H1 (cell line): ENCODE measurements at regions not wholly inside any gene's neighbourhood (a gene's known extent, or its start where the extent isn't known, plus 50 kb on each side); places are given as distances from the start of the nearest gene placed in this dataset.

Experiments used
- CTCF ChIA-PET: fragments of 300-600 bp; sonication (Branson Sonifier 250); formaldehyde crosslinking; loops from one replicate; lab custom pipeline; 2021; ENCODE audit not compliant: partially characterized antibody; lab: Charles Lee
- POLR2A ChIA-PET: fragments of 300-600 bp; sonication (Branson Sonifier 250); formaldehyde crosslinking; loops from one replicate; lab custom pipeline; 2021; ENCODE audit warnings: inconsistent platforms; ENCODE audit not compliant: partially characterized antibody; lab: Charles Lee
- DNase-seq, 2 experiments: peaks; one replicate each; pipeline versions ENCODE4 v3.0.0 to v3.0.0-alpha.2; 2010 to 2022; ENCODE audit warnings: low spot score in 2 of 2, low read depth in 1 of 2, mixed read lengths in 1 of 2
- FAIRE-seq: peaks from 2 replicates; lab custom pipeline; 2011; peaks lifted over from hg19 to GRCh38; lab: Jason Lieb, UNC
- H2AFZ ChIP-seq: 2 replicates; pipeline ENCODE4 v1.8.1; 2012; ENCODE audit warnings: low read length, inconsistent platforms
- H2AK5ac ChIP-seq: 2 replicates; pipeline ENCODE4 v1.6.1; 2013; ENCODE audit warnings: low read depth, low read length
- H2BK120ac ChIP-seq: replicated peaks from 2 replicates; pipeline ENCODE3; 2013; ENCODE audit warnings: low read depth, low read length, inconsistent platforms
- H2BK12ac ChIP-seq: 2 replicates; pipeline ENCODE4 v1.6.1; 2013; ENCODE audit warnings: low read depth, low read length
- H2BK15ac ChIP-seq: 2 replicates; pipeline ENCODE4 v1.6.1; 2013; ENCODE audit warnings: low read length
- H2BK20ac ChIP-seq: 2 replicates; pipeline ENCODE4 v1.6.1; 2013; ENCODE audit warnings: low read length
- H2BK5ac ChIP-seq: 2 replicates; pipeline ENCODE4 v1.6.1; 2013; ENCODE audit warnings: low read depth, low read length
- H3K14ac ChIP-seq: 2 replicates; pipeline ENCODE4 v1.6.1; 2013; ENCODE audit warnings: inconsistent platforms; ENCODE audit not compliant: insufficient read length
- H3K18ac ChIP-seq: 2 replicates; pipeline ENCODE4 v1.6.1; 2013; ENCODE audit warnings: low read length; ENCODE audit errors: extremely low read depth
- H3K23ac ChIP-seq: 2 replicates; pipeline ENCODE4 v1.6.1; 2013; ENCODE audit warnings: inconsistent platforms; ENCODE audit not compliant: insufficient read length
- H3K23me2 ChIP-seq: 2 replicates; pipeline ENCODE4 v1.6.1; 2013; ENCODE audit warnings: low read depth, low read length
- H3K27ac ChIP-seq: 2 replicates; pipeline ENCODE4 v1.6.1; 2011; ENCODE audit warnings: low read depth, low read length, inconsistent platforms
- H3K27me3 ChIP-seq, 4 experiments: replicated peaks in 1 of 4; 1 replicate in 1 of 4; 2 replicates in 3 of 4; pipeline versions ENCODE4 v1.6.1 to v1.8.1; 2011 to 2013; ENCODE audit warnings: low read length in 3 of 4, mild to moderate bottlenecking in 3 of 4, inconsistent platforms in 2 of 4, mixed read lengths in 2 of 4, moderate library complexity in 1 of 4; ENCODE audit not compliant: control insufficient read depth in 3 of 4, insufficient read depth in 3 of 4; ENCODE audit errors: extremely low read depth in 1 of 4
- H3K36me3 ChIP-seq, 4 experiments: 2 replicates each; pipeline versions ENCODE4 v1.6.1 to v1.8.1; 2011 to 2013; ENCODE audit warnings: mild to moderate bottlenecking in 4 of 4, low read length in 3 of 4, moderate library complexity in 2 of 4, control low read depth in 1 of 4, inconsistent platforms in 1 of 4; ENCODE audit not compliant: insufficient read depth in 4 of 4, control insufficient read depth in 2 of 4
- H3K4ac ChIP-seq: replicated peaks from 2 replicates; pipeline ENCODE3; 2013; ENCODE audit warnings: low read length, low read depth, mixed read lengths, inconsistent platforms; ENCODE audit not compliant: insufficient read length
- H3K4me1 ChIP-seq, 4 experiments: replicated peaks in 1 of 4; 1 replicate in 1 of 4; 2 replicates in 3 of 4; pipeline versions ENCODE4 v1.6.1 to v1.8.1; 2011 to 2013; ENCODE audit warnings: low read length in 3 of 4, inconsistent platforms in 2 of 4, mixed read lengths in 1 of 4; ENCODE audit not compliant: insufficient read depth in 4 of 4, control insufficient read depth in 3 of 4
- H3K4me2 ChIP-seq, 2 experiments: 2 replicates each; pipeline versions ENCODE4 v1.6.1 to v1.8.1; 2011 to 2013; ENCODE audit warnings: low read depth in 2 of 2, low read length in 2 of 2, control low read depth in 1 of 2, inconsistent platforms in 1 of 2, mild to moderate bottlenecking in 1 of 2; ENCODE audit not compliant: insufficient read depth in 1 of 2
- H3K4me3 ChIP-seq, 4 experiments: fragments of 200-600, 300-600 bp in 1 of 4; sonication (generic), shearing (Covaris generic), sonication (Bioruptor Twin) in 1 of 4; 2 replicates each; pipeline versions ENCODE4 v1.5.1 to v1.8.1; 2011 to 2016; ENCODE audit warnings: low read length in 4 of 4, low read depth in 3 of 4, control low read depth in 2 of 4, inconsistent platforms in 2 of 4, mild to moderate bottlenecking in 2 of 4, mixed read lengths in 1 of 4, moderate library complexity in 1 of 4; ENCODE audit not compliant: insufficient read depth in 2 of 4; ENCODE audit errors: extremely low read depth in 1 of 4
- H3K56ac ChIP-seq: replicated peaks from 2 replicates; pipeline ENCODE3; 2013; ENCODE audit warnings: low read depth, mild to moderate bottlenecking, mixed read lengths, low read length, inconsistent platforms; ENCODE audit not compliant: insufficient read length
- H3K79me1 ChIP-seq: 2 replicates; pipeline ENCODE4 v1.6.1; 2013; ENCODE audit warnings: low read depth, low read length, control low read depth
- H3K79me2 ChIP-seq, 2 experiments: 2 replicates each; pipeline versions ENCODE4 v1.6.1 to v1.8.1; 2012 to 2013; ENCODE audit warnings: low read length in 2 of 2, mild to moderate bottlenecking in 2 of 2, inconsistent platforms in 1 of 2; ENCODE audit not compliant: insufficient read depth in 2 of 2, control insufficient read depth in 1 of 2
- H3K9ac ChIP-seq, 4 experiments: replicated peaks in 1 of 4; 1 replicate in 1 of 4; 2 replicates in 3 of 4; pipeline versions ENCODE4 v1.6.1 to v1.8.1; 2011 to 2013; ENCODE audit warnings: low read depth in 3 of 4, low read length in 3 of 4, control low read depth in 2 of 4, mild to moderate bottlenecking in 2 of 4, moderate library complexity in 2 of 4, inconsistent platforms in 1 of 4; ENCODE audit errors: extremely low read depth in 1 of 4
- H3K9me3 ChIP-seq, 2 experiments: 2 replicates each; pipeline versions ENCODE4 v1.6.1 to v1.8.1; 2012 to 2013; ENCODE audit warnings: mild to moderate bottlenecking in 2 of 2, moderate library complexity in 2 of 2, control low read depth in 1 of 2, inconsistent platforms in 1 of 2, low read depth in 1 of 2, low read length in 1 of 2, mixed read lengths in 1 of 2; ENCODE audit not compliant: insufficient read depth in 2 of 2
- H4K20me1 ChIP-seq, 2 experiments: replicated peaks in 1 of 2; 2 replicates each; pipeline versions ENCODE3 to v1.8.1; 2011 to 2013; ENCODE audit warnings: inconsistent platforms in 2 of 2, low read length in 2 of 2, mild to moderate bottlenecking in 1 of 2; ENCODE audit not compliant: insufficient read depth in 2 of 2, control insufficient read depth in 1 of 2
- H4K5ac ChIP-seq: 2 replicates; pipeline ENCODE4 v1.6.1; 2013; ENCODE audit warnings: low read length, low read depth, mixed read lengths, inconsistent platforms; ENCODE audit not compliant: insufficient read length
- H4K8ac ChIP-seq: 2 replicates; pipeline ENCODE4 v1.8.0; 2013; ENCODE audit warnings: mild to moderate bottlenecking, moderate library complexity, low read length, inconsistent platforms; ENCODE audit not compliant: insufficient read depth; ENCODE audit errors: extremely low read depth
- H4K91ac ChIP-seq: replicated peaks from 2 replicates; pipeline ENCODE3; 2013; ENCODE audit warnings: low read length, mixed read lengths, inconsistent platforms; ENCODE audit not compliant: insufficient read length
- CHD1 ChIP-seq: IDR thresholded peaks from 2 replicates; pipeline ENCODE4 v1.6.1; 2012; ENCODE audit warnings: low read depth, low read length, improper control_type of control experiment
- FOSL1 ChIP-seq: IDR thresholded peaks from 2 replicates; pipeline ENCODE4 v1.6.1; 2011; ENCODE audit warnings: mild to moderate bottlenecking, low read depth, low read length, moderate library complexity; ENCODE audit not compliant: insufficient read depth
- GABPA ChIP-seq: IDR thresholded peaks from 2 replicates; pipeline ENCODE4 v1.6.1; 2011; ENCODE audit warnings: mild to moderate bottlenecking, low read length, moderate library complexity, borderline replicate concordance; ENCODE audit not compliant: insufficient read depth
- JUN ChIP-seq: IDR thresholded peaks from 2 replicates; pipeline ENCODE4 v1.6.1; 2011; ENCODE audit warnings: low read depth, mild to moderate bottlenecking, improper control_type of control experiment, low read length
- MAFK ChIP-seq: IDR thresholded peaks from 2 replicates; pipeline ENCODE4 v1.6.1; 2012; ENCODE audit warnings: low read depth, mild to moderate bottlenecking, improper control_type of control experiment, low read length
- RFX5 ChIP-seq: IDR thresholded peaks from 2 replicates; pipeline ENCODE4 v1.6.1; 2011; ENCODE audit warnings: low read depth, low read length, improper control_type of control experiment, borderline replicate concordance
- SAP30 ChIP-seq: fragments of 300-600 bp; sonication (generic); IDR thresholded peaks from 2 replicates; pipeline ENCODE4 v1.7.1; 2012; ENCODE audit warnings: low read length, moderate library complexity, mild to moderate bottlenecking, inconsistent platforms; ENCODE audit not compliant: insufficient read depth, insufficient replicate concordance
- SIX5 ChIP-seq: IDR thresholded peaks from 2 replicates; pipeline ENCODE4 v1.6.1; 2011; ENCODE audit warnings: mild to moderate bottlenecking, low read depth, low read length
- SP4 ChIP-seq: IDR thresholded peaks from 2 replicates; pipeline ENCODE4 v1.6.1; 2012; ENCODE audit warnings: low read length, inconsistent platforms
- SUZ12 ChIP-seq: fragments of 200-600 bp; sonication (generic); IDR thresholded peaks from 2 replicates; pipeline ENCODE4 v1.6.1; 2012; ENCODE audit warnings: mild to moderate bottlenecking, inconsistent platforms, low read length, moderate library complexity, mixed read lengths
- TCF12 ChIP-seq: IDR thresholded peaks from 2 replicates; pipeline ENCODE4 v1.6.1; 2011; ENCODE audit warnings: low read depth, mild to moderate bottlenecking, low read length
- TEAD4 ChIP-seq: IDR thresholded peaks from 2 replicates; pipeline ENCODE4 v1.6.1; 2012; ENCODE audit warnings: low read depth, low read length, inconsistent platforms, mixed read lengths
- ZNF274 ChIP-seq: IDR thresholded peaks from 2 replicates; pipeline ENCODE4 v1.7.0; 2012; ENCODE audit warnings: low read length, borderline replicate concordance; ENCODE audit errors: extremely low read depth
- WGBS, 2 experiments: shearing (Covaris generic) in 1 of 2; methylation state at CpG; one replicate each; pipeline versions ENCODE4 v1.1.6 to v1.1.7; 2013 to 2015; ENCODE audit warnings: low lambda C conversion rate in 2 of 2, mixed read lengths in 2 of 2, inconsistent platforms in 1 of 2, low coverage in 1 of 2, missing lambda C conversion rate in 1 of 2; ENCODE audit not compliant: insufficient replicate concordance in 2 of 2, insufficient coverage in 1 of 2, insufficient read length in 1 of 2; ENCODE audit errors: extremely low coverage in 1 of 2, missing lambda C conversion rate in 1 of 2; 5-methylcytosine and 5-hydroxymethylcytosine counted together

- H3K27ac ChIP-seq: no peak overlapping the region; the same call in 1 of the 2 replicates
- H3K79me1 ChIP-seq: no peaks in the 10 kb centered on the region
- no peaks in the 10 kb centered on the region for H4K20me1 ChIP-seq
- no peak for TF ChIP-seq JUN
- TF ChIP-seq SUZ12: no peak
- TF ChIP-seq MAFK: no peak
- TF ChIP-seq RFX5: no peak
- no peak for TF ChIP-seq SIX5
- TF ChIP-seq CHD1: no peak
- no peak for TF ChIP-seq SAP30
- no peak for TF ChIP-seq TEAD4
- no peak for TF ChIP-seq ZNF274
- no peak for TF ChIP-seq TCF12
- TF ChIP-seq FOSL1: no peak
- no peak for TF ChIP-seq SP4
- no peak for TF ChIP-seq GABPA
- TF ChIP-seq, all 59 proteins: peak for 0
- no peak overlapping the region for H4K8ac ChIP-seq
- H2BK5ac ChIP-seq: no peak overlapping the region
- no peak overlapping the region for H2BK15ac ChIP-seq
- ChIA-PET POLR2A (interaction anchor here (0.7 to 1.7 kb wide), 2 partner anchors 10 to 45 kb away, joined by 3 to 5 read pairs; no protein-coding TSS in a partner anchor), CTCF (interaction anchor here (0.6 to 1.1 kb wide), 2 partner anchors 10 to 34 kb away, joined by 5 read pairs; no protein-coding TSS in a partner anchor)
- no peak overlapping the region for H4K91ac ChIP-seq
- peaks cover 6 to 22% (median 15%) of the 10 kb centered on the region in 4 experiments; a peak in 6 of 7 replicates for H3K4me1 ChIP-seq
- H2AFZ ChIP-seq: no peak overlapping the region
- no peak overlapping the region for H3K56ac ChIP-seq
- FAIRE-seq (no peak), DNase-seq (no peak)
- peak overlapping the region; percentile 66; the same call in 1 of the 2 replicates for H2BK20ac ChIP-seq
- H3K14ac ChIP-seq: no peak overlapping the region
- WGBS, 2 experiments: 70% methylated on average over 7 of the region's 7 CpGs; no CpG with 5 or more reads in 1 of the 2 experiments
- peaks cover 0 to 17% of the 10 kb centered on the region in 2 experiments; a peak in 2 of 4 replicates for H3K79me2 ChIP-seq
- H3K4ac ChIP-seq: no peak overlapping the region
- no peak overlapping the region for H3K4me3 ChIP-seq
- no peak overlapping the region for H3K9ac ChIP-seq
- H2BK120ac ChIP-seq: no peak overlapping the region
- no peaks in the 10 kb centered on the region; a peak in 2 of 8 replicates for H3K36me3 ChIP-seq
- H2BK12ac ChIP-seq: no peak overlapping the region
- H3K27me3 ChIP-seq: no peaks in the 10 kb centered on the region
- no peak overlapping the region for H3K18ac ChIP-seq
- H3K23ac ChIP-seq: no peak overlapping the region
- H3K4me2 ChIP-seq: no peak overlapping the region
- no peak overlapping the region for H2AK5ac ChIP-seq
- H3K9me3 ChIP-seq: no peaks in the 10 kb centered on the region
- H4K5ac ChIP-seq: no peak overlapping the region
- no peaks in the 10 kb centered on the region for H3K23me2 ChIP-seq
Observed at GRCh38 chr10:29689001-29689400, 54.2 kb upstream of the SVIL start.
